Activated CD4-positive, alpha-beta T cell treated with anti-CD3 and anti-CD28 coated beads, Interleukin-2, Interleukin-6, amounts not matched to agents 100 ng/mL and 50 ng/mL, durations not matched to agents 16 hours and 8 hours (primary cell): ENCODE measurements at regions not wholly inside any gene's neighbourhood (a gene's known extent, or its start where the extent isn't known, plus 50 kb on each side); places are given as distances from the start of the nearest gene placed in this dataset.
"Not testable (repeated sequence)": the region's sequence is repeated elsewhere in the genome, so short reads cannot be mapped to it uniquely, and the experiment has no call there.

ENCODE experiments used
- DNase-seq: peaks from one replicate; pipeline ENCODE4 v3.0.0-alpha.2; 2020

GRCh38 chr16:48105976-48106375 lies 49.8 kb downstream of the ABCC12 start:
- DNase-seq: no peak

GRCh38 chr16:48105456-48105855 lies 50.3 kb downstream of the ABCC12 start:
- no peak for DNase-seq

GRCh38 chr16:48103591-48103990 lies 52.2 kb downstream of the ABCC12 start:
- DNase-seq: no peak

- DNase-seq: no peak
Observed at GRCh38 chr16:48102083-48103008, 53.4 kb downstream of the ABCC12 start.

GRCh38 chr16:48101069-48101674 lies 54.6 kb downstream of the ABCC12 start:
- peak; percentile 65 for DNase-seq

GRCh38 chr16:48099455-48099854 lies 56.3 kb downstream of the ABCC12 start:
- DNase-seq: no peak

- DNase-seq: no peak
Observed at GRCh38 chr16:48098472-48098871, 57.3 kb downstream of the ABCC12 start.

GRCh38 chr16:48091117-48091516 lies 64.7 kb downstream of the ABCC12 start:
- no peak for DNase-seq

GRCh38 chr16:48089053-48089792 lies 66.6 kb downstream of the ABCC12 start:
- DNase-seq: no peak

GRCh38 chr16:48087639-48088038 lies 68.2 kb downstream of the ABCC12 start:
- no peak for DNase-seq

- no peak for DNase-seq
Observed at GRCh38 chr16:48086422-48086821, 69.4 kb downstream of the ABCC12 start.

- DNase-seq: no peak
Observed at GRCh38 chr16:48085729-48086128, 70.1 kb downstream of the ABCC12 start.

GRCh38 chr16:48084826-48085225 lies 71.0 kb downstream of the ABCC12 start:
- DNase-seq: no peak

GRCh38 chr16:48082516-48082915 lies 73.3 kb downstream of the ABCC12 start:
- DNase-seq: no peak

- no peak for DNase-seq
Observed at GRCh38 chr16:48081656-48082055, 74.1 kb downstream of the ABCC12 start.

GRCh38 chr16:48076455-48077012 lies 79.3 kb downstream of the ABCC12 start:
- DNase-seq: no peak

GRCh38 chr16:48075398-48075797 lies 80.4 kb downstream of the ABCC12 start:
- DNase-seq: no peak

- DNase-seq: no peak
Observed at GRCh38 chr16:48067388-48067787, 88.4 kb downstream of the ABCC12 start.

GRCh38 chr16:48064971-48065370 lies 90.8 kb downstream of the ABCC12 start:
- no peak for DNase-seq

GRCh38 chr16:48062681-48063080 lies 93.1 kb downstream of the ABCC12 start:
- DNase-seq: no peak

- no peak for DNase-seq
Observed at GRCh38 chr16:48059936-48060335, 95.9 kb downstream of the ABCC12 start.

- not testable (repeated sequence) for DNase-seq
Observed at GRCh38 chr16:48059190-48059589, 96.6 kb downstream of the ABCC12 start.

GRCh38 chr16:48057048-48057447 lies 98.7 kb downstream of the ABCC12 start:
- no peak for DNase-seq
